ENCODE measurements at regions not wholly inside any gene's neighbourhood (a gene's known extent, or its start where the extent isn't known, plus 50 kb on each side); places are given as distances from the start of the nearest gene placed in this dataset.

DNA sequence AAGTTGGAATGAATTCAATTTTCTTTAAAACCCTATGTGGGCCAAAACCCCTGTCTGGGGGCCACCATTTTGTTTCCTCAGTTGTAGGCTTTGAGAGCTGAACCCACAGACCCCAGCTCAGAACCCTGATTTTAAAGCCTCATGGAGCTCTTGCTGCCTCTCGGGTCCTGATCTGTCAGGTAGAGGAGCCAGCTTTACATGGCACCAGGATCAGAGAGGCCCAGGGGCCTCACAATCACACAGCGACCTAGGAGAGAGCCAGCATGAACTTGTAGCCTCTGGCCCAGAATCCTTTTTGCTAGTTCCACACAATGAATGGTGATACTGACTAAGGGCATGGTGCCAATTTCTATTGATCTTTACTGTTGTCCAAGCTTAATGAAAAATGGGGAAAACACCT is 84.3 kb upstream of the SORCS3 start:
- TF ChIP-seq CTCF (IDR thresholded peaks at IDR 0.05) (no peak), POLR2A (IDR thresholded peaks at IDR 0.05) (no peak)
